Dermis microvascular lymphatic vessel endothelial cell (primary cell): ENCODE measurements at regions not wholly inside any gene's neighbourhood (a gene's known extent, or its start where the extent isn't known, plus 50 kb on each side); places are given as distances from the start of the nearest gene placed in this dataset.
"Not testable (repeated sequence)": the region's sequence is repeated elsewhere in the genome, so short reads cannot be mapped to it uniquely, and the experiment has no call there.

Experiments used
- DNase-seq, 2 donors: peaks; one replicate each; pipeline versions ENCODE4 v3.0.0 to v3.0.0-alpha.2; 2010; ENCODE audit warnings: low read depth in 2 of 2

- DNase-seq = no peak
Measured at GRCh38 chr2:175872721-175873120, 129.3 kb downstream of the LNPK start.

GRCh38 chr2:175872005-175872348 is 130.1 kb downstream of the LNPK start:
- no peak for DNase-seq

GRCh38 chr2:175871331-175872004 is 130.6 kb downstream of the LNPK start:
- no peak for DNase-seq

GRCh38 chr2:175865716-175866115 is 136.4 kb downstream of the LNPK start:
- no peak for DNase-seq

- no peak for DNase-seq
Measured at GRCh38 chr2:175864137-175864850, 137.8 kb downstream of the LNPK start.

GRCh38 chr2:175861958-175862357 is 140.1 kb downstream of the LNPK start:
- DNase-seq = no peak

- no peak for DNase-seq
Measured at GRCh38 chr2:175855794-175856453, 146.1 kb downstream of the LNPK start.

GRCh38 chr2:175855236-175855635 is 146.8 kb downstream of the LNPK start:
- no peak for DNase-seq

- DNase-seq = no peak
Measured at GRCh38 chr2:175854665-175855064, 147.4 kb downstream of the LNPK start.

GRCh38 chr2:175854129-175854528 is 147.9 kb downstream of the LNPK start:
- DNase-seq = no peak

- no peak for DNase-seq
Measured at GRCh38 chr2:175853616-175853890, 148.5 kb downstream of the LNPK start.

GRCh38 chr2:175852879-175853615 is 149.0 kb downstream of the LNPK start:
- DNase-seq = no peak

- DNase-seq = no peak
Measured at GRCh38 chr2:175847128-175847527, 154.9 kb downstream of the LNPK start.

GRCh38 chr2:175844169-175844568 is 157.9 kb downstream of the LNPK start:
- no peak for DNase-seq

- DNase-seq = no peak
Measured at GRCh38 chr2:175843625-175844024, 158.4 kb downstream of the LNPK start.

GRCh38 chr2:175842996-175843395 is 159.1 kb downstream of the LNPK start:
- DNase-seq = no peak

GRCh38 chr2:175840765-175841164 is 161.3 kb downstream of the LNPK start:
- DNase-seq = not testable (repeated sequence)

- DNase-seq = no peak
Measured at GRCh38 chr2:175840256-175840655, 161.8 kb downstream of the LNPK start.

GRCh38 chr2:175838979-175839378 is 163.1 kb downstream of the LNPK start:
- no peak for DNase-seq

GRCh38 chr2:175837046-175837445 is 165.0 kb downstream of the LNPK start:
- DNase-seq = no peak

GRCh38 chr2:175836361-175836760 is 165.7 kb downstream of the LNPK start:
- DNase-seq = no peak

- no peak for DNase-seq
Measured at GRCh38 chr2:175834477-175834876, 167.6 kb downstream of the LNPK start.
